HEK293T (cell line): ENCODE measurements at regions not wholly inside any gene's neighbourhood (a gene's known extent, or its start where the extent isn't known, plus 50 kb on each side); places are given as distances from the start of the nearest gene placed in this dataset.
"Not testable (repeated sequence)": the region's sequence is repeated elsewhere in the genome, so short reads cannot be mapped to it uniquely, and the experiment has no call there.

Experiments used
- CTCF ChIA-PET: fragments of 350-600 bp; formaldehyde crosslinking; extraction: SDS; loops from one replicate; lab custom pipeline; 2021; ENCODE audit warnings: antibody characterized with exemption, inconsistent platforms; lab: Yijun Ruan, JAX
- POLR2A ChIA-PET: fragments of 350-600 bp; formaldehyde crosslinking; extraction: SDS; loops from one replicate; lab custom pipeline; 2020; ENCODE audit warnings: antibody characterized with exemption, inconsistent platforms; lab: Yijun Ruan, JAX
- DNase-seq: peaks from one replicate; pipeline ENCODE4 v3.0.0; 2012; ENCODE audit warnings: mixed read lengths; ENCODE audit errors: extremely low spot score
- ARNT ChIP-seq: fragments of 450-650 bp; IDR thresholded peaks from 2 replicates; pipeline ENCODE4 v1.6.1; 2017; ENCODE audit warnings: mild to moderate bottlenecking
- BHLHE40 ChIP-seq: fragments of 450-650 bp; IDR thresholded peaks from 2 replicates; pipeline ENCODE4 v1.6.1; 2016; ENCODE audit warnings: mild to moderate bottlenecking, moderate library complexity, borderline replicate concordance
- CTBP1 ChIP-seq: fragments of 450-650 bp; IDR thresholded peaks from 2 replicates; pipeline ENCODE4 v1.6.1; 2016; ENCODE audit warnings: borderline replicate concordance
- ELF4 ChIP-seq: fragments of 450-650 bp; IDR thresholded peaks from 2 replicates; pipeline ENCODE4 v1.6.1; 2017; ENCODE audit warnings: antibody characterized with exemption
- FOXA1 ChIP-seq: fragments of 450-650 bp; IDR thresholded peaks from 2 replicates; pipeline ENCODE4 v1.6.1; 2016; ENCODE audit warnings: mild to moderate bottlenecking
- FOXK2 ChIP-seq: fragments of 450-650 bp; IDR thresholded peaks from 2 replicates; pipeline ENCODE4 v1.6.1; 2016; ENCODE audit warnings: mild to moderate bottlenecking
- FOXM1 ChIP-seq: fragments of 450-650 bp; IDR thresholded peaks from 2 replicates; pipeline ENCODE4 v1.6.1; 2017; ENCODE audit warnings: mild to moderate bottlenecking, borderline replicate concordance
- HDGF ChIP-seq: fragments of 450-650 bp; IDR thresholded peaks from 2 replicates; pipeline ENCODE4 v1.6.1; 2017; ENCODE audit warnings: antibody characterized with exemption, borderline replicate concordance
- L3MBTL2 ChIP-seq: fragments of 450-650 bp; conservative IDR thresholded peaks from 2 replicates; pipeline ENCODE4 v1.6.1; 2016; ENCODE audit warnings: mild to moderate bottlenecking
- LEF1 ChIP-seq: fragments of 450-650 bp; IDR thresholded peaks from 2 replicates; pipeline ENCODE4 v1.6.1; 2017; ENCODE audit warnings: mild to moderate bottlenecking, borderline replicate concordance
- NFRKB ChIP-seq: fragments of 450-650 bp; IDR thresholded peaks from 2 replicates; pipeline ENCODE4 v1.6.1; 2016; ENCODE audit warnings: mild to moderate bottlenecking, moderate library complexity
- SP1 ChIP-seq: fragments of 450-650 bp; IDR thresholded peaks from 2 replicates; pipeline ENCODE4 v1.6.1; 2017
- SUZ12 ChIP-seq: fragments of 450-650 bp; IDR thresholded peaks from 2 replicates; pipeline ENCODE4 v1.6.1; 2016; ENCODE audit warnings: mild to moderate bottlenecking
- TARDBP ChIP-seq: fragments of 450-650 bp; IDR thresholded peaks from 2 replicates; pipeline ENCODE4 v1.6.1; 2016
- ZNF384 ChIP-seq: fragments of 450-650 bp; IDR thresholded peaks from 2 replicates; pipeline ENCODE4 v1.6.1; 2016
- TF ChIP-seq, protein P1 (sequence below): fragments of 450-650 bp; IDR thresholded peaks from 2 replicates; pipeline ENCODE4 v1.6.1; 2016

DNA sequence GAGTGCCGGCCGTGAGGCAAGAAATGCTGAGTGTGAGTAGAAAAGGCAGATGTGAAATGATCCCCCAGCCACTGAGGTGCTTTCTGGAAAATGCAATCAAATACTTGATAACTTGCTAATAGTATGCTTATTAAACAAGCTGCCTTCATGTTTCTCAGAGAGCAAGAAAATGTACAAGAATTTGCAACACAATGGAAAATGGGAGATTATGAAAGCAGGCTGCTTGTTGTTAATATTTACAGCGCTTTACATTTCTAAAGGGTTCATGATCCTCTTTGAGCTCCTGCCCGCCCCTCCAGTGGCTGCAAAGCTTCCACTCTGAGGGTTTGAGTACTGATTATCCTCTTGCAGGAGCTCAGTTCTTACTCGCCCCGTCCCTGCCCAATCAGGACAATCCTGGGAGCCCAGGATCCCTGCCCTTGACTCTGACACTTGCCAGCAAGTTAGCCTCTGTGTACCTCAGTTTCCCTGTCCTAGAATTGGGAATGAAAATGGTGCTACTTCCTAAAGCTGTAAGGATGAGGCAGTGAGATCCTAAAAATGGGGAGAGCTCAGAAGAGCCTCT lies 645.1 kb downstream of the TBC1D22A start:
- CTCF ChIA-PET = no interaction called here
- no peak for DNase-seq
- POLR2A ChIA-PET = no interaction called here

DNA sequence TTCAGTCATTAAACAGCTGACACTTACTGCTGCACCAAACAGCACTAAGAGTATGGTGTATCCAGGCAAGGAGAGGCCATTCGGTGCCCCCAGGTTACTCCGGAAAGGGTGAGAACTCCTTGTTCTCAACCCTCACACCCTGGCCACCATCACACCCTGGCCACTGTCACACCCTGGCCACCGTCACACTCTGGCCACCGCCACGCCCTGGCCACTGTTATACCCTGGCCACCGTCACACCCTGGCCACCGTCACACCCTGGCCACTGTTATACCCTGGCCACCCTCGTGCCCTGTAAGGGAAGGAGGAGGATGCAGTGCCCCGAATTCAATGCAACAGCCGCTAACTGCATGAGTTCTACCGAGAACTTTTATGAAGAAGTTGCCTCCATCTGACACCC lies 644.4 kb downstream of the TBC1D22A start:
- ChIA-PET CTCF (no interaction called here), POLR2A (no interaction called here)
- TF ChIP-seq ARNT (no peak), BHLHE40 (no peak), FOXM1 (no peak), FOXA1 (no peak), NFRKB (no peak), HDGF (no peak), SUZ12 (no peak), ZNF384 (no peak), L3MBTL2 (no peak), TARDBP (no peak), SP1 (no peak), CTBP1 (no peak)
- TF ChIP-seq, protein P1, sequence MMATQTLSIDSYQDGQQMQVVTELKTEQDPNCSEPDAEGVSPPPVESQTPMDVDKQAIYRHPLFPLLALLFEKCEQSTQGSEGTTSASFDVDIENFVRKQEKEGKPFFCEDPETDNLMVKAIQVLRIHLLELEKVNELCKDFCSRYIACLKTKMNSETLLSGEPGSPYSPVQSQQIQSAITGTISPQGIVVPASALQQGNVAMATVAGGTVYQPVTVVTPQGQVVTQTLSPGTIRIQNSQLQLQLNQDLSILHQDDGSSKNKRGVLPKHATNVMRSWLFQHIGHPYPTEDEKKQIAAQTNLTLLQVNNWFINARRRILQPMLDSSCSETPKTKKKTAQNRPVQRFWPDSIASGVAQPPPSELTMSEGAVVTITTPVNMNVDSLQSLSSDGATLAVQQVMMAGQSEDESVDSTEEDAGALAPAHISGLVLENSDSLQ = no peak
- DNase-seq = no peak

More for the DNA sequence above, 645.1 kb downstream of the TBC1D22A start:
- TF ChIP-seq SP1 (no peak), ZNF384 (no peak), ARNT (no peak), LEF1 (no peak), HDGF (no peak), SUZ12 (no peak), TARDBP (no peak), NFRKB (no peak), FOXA1 (no peak), FOXM1 (no peak), ELF4 (no peak), L3MBTL2 (no peak), CTBP1 (no peak)
- TF ChIP-seq, protein P1 = no peak

DNA sequence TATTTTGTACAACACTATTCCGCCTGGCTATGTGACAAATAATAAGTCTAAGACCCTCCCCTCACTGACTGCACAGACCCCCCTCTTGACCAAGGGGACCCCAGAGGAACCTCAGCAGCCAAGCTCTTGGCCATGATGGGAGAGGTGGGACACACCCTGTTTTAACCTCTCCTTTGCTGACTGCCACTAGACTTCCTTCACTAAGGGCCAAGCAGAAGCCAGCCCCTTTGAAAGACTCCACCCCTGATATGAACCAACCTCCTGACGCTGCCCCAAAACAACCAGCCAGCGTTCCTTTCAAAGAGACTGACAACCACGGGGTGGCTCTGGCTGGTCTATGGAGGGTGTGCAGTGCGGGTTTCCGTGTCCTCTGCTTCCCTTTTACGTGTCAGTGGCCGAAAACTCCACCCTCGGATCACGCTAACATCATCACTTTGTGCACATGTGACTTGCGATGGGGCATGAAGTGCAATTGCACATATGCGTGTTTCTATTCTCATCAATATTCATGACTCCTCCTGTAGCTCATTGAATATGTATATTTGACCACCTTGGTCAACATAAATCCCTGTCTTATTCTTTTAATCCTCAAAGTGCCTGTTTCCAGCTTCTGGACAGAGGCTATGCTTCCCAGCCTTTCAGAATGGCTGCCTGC lies 643.9 kb downstream of the TBC1D22A start:
- ChIA-PET CTCF (no interaction called here), POLR2A (no interaction called here)
- no peak for DNase-seq
- TF ChIP-seq, protein P1 = no peak
- TF ChIP-seq TARDBP (no peak), SP1 (no peak), ARNT (no peak), LEF1 (no peak), CTBP1 (no peak), FOXA1 (no peak), FOXM1 (no peak)

DNA sequence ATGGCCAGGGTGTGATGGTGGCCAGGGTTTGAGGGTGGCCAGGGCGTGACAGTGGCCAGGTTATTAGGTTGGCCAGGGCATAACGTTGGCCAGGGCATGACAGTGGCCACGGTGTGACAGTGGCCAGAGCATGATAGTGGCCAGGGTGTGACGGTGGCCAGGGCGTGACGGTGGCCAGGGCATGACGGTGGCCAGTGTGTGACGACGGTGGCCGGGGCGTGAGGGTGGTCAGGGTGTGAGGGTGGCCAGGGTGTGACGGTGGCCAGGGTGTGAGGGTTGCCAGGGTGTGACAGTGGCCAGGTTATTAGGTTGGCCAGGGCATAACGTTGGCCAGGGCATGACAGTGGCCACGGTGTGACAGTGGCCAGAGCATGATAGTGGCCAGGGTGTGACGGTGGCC lies 642.8 kb downstream of the TBC1D22A start:
- POLR2A ChIA-PET, DNase-seq, CTCF ChIA-PET: not testable (repeated sequence)

DNA sequence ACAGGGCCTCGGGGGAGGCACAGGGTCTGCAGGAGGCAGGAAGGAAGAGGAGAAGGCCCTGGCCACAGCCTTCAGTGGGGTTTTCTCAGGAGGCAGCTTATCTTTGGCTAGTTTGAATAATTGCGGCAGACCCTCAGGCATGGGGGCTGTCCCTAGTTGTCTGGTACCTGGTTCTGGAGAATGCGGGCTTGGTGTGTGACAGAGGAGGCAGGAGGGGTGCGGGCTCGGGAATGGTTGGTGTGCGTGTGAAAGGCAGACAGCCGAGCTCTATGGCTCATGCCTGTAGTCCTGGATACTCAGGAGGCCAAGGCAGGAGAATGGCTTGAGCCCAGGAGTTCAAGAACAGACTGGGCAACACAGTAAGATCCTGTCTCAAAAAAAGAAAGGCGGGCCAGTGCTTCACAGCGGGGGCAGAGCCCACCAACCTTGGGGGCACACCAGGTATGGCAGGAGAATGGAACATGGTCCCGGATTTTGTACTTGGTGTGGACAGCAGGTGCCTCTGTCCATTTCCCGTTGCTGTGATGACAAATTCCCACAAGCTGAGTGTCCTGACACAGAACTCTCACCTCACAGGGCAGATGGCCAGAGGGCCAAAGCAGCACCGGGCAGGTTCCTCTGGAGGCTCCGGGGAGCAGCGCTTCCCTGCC lies 640.6 kb downstream of the TBC1D22A start:
- DNase-seq = no peak
- POLR2A ChIA-PET = no interaction called here
- TF ChIP-seq LEF1 (no peak), SUZ12 (no peak), ARNT (no peak), FOXA1 (no peak), SP1 (no peak), TARDBP (no peak), ELF4 (no peak), NFRKB (no peak), FOXM1 (no peak), ZNF384 (no peak), FOXK2 (no peak), HDGF (no peak), L3MBTL2 (no peak)
- TF ChIP-seq, protein P1 = no peak
- CTCF ChIA-PET = no interaction called here

DNA sequence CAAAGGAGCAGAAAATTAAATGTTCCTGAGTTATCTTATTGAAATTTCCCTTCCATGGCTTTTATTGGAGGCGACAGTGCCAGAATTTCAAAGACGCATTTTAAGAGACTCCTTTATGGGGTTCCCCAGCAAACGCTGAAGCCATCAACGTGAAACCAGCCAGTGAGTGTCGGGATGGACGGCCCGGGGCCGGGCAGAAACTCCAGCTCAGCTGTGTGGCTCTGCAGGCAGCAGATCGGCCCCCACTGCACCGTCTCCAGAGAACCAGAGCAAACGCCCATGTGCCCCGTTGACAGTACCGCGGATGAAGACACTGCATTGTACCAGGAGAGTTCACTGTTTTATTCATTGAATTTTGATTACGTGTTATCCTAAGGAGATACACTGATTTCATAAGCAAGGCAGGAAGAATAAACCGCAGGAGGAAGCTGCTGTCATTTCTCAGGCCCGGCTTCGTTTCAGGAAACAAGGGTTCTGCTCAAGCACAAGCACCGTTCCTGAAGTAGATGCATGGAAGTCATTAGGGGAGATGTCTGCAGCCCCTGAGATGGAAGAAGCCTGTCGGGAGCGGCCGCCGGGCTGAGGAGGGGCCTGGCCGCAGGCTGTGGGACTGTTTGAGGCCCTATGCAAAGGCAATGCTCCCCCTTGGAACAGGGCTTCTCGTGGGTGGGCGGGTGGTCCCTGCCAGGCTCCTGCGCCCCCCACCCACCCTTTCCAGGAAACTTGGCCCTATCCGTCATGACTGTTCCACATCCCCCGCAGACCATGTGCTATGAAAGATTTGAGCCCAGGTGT lies 639.7 kb downstream of the TBC1D22A start:
- POLR2A ChIA-PET = no interaction called here
- TF ChIP-seq FOXM1 (no peak), LEF1 (no peak), SP1 (no peak), TARDBP (no peak)
- CTCF ChIA-PET = no interaction called here
- no peak for DNase-seq
